Fibroblast of skin of right biceps (primary cell): ENCODE measurements at regions not wholly inside any gene's neighbourhood (a gene's known extent, or its start where the extent isn't known, plus 50 kb on each side); places are given as distances from the start of the nearest gene placed in this dataset.

Experiments used
- DNase-seq: peaks from one replicate; pipeline ENCODE4 v3.0.0-alpha.2; 2013

GRCh38 chr3:5305684-5305989 lies 118.1 kb downstream of the EDEM1 start:
- DNase-seq = no peak

- DNase-seq = peak; percentile 31
Observed at GRCh38 chr3:5309171-5309570, 121.7 kb downstream of the EDEM1 start.

- no peak for DNase-seq
Observed at GRCh38 chr3:5309602-5310001, 122.1 kb downstream of the EDEM1 start.

- no peak for DNase-seq
Observed at GRCh38 chr3:5310509-5310908, 123.0 kb downstream of the EDEM1 start.

- no peak for DNase-seq
Observed at GRCh38 chr3:5312290-5312689, 124.8 kb downstream of the EDEM1 start.

- DNase-seq = no peak
Observed at GRCh38 chr3:5314897-5315296, 127.4 kb downstream of the EDEM1 start.

- peak; percentile 52 for DNase-seq
Observed at GRCh38 chr3:5317557-5317956, 130.1 kb downstream of the EDEM1 start.

GRCh38 chr3:5319454-5319853 lies 131.9 kb downstream of the EDEM1 start:
- no peak for DNase-seq

GRCh38 chr3:5321666-5322340 lies 134.3 kb downstream of the EDEM1 start:
- no peak for DNase-seq

GRCh38 chr3:5324780-5325179 lies 137.3 kb downstream of the EDEM1 start:
- DNase-seq = no peak

GRCh38 chr3:5330152-5330810 lies 142.8 kb downstream of the EDEM1 start:
- DNase-seq = peak; percentile 76

- no peak for DNase-seq
Observed at GRCh38 chr3:5331567-5332269, 144.2 kb downstream of the EDEM1 start.

- DNase-seq = no peak
Observed at GRCh38 chr3:5332270-5332956, 144.9 kb downstream of the EDEM1 start.

- DNase-seq = no peak
Observed at GRCh38 chr3:5339967-5340535, 152.5 kb downstream of the EDEM1 start.

- no peak for DNase-seq
Observed at GRCh38 chr3:5341610-5342009, 154.1 kb downstream of the EDEM1 start.

- no peak for DNase-seq
Observed at GRCh38 chr3:5343459-5343858, 156.0 kb downstream of the EDEM1 start.

- DNase-seq = no peak
Observed at GRCh38 chr3:5344707-5345106, 157.2 kb downstream of the EDEM1 start.

GRCh38 chr3:5347486-5347885 lies 160.0 kb downstream of the EDEM1 start:
- DNase-seq = no peak

- no peak for DNase-seq
Observed at GRCh38 chr3:5348229-5348902, 160.9 kb downstream of the EDEM1 start.

GRCh38 chr3:5349343-5349742 lies 161.8 kb downstream of the EDEM1 start:
- no peak for DNase-seq

GRCh38 chr3:5357089-5357488 lies 169.6 kb downstream of the EDEM1 start:
- no peak for DNase-seq

- no peak for DNase-seq
Observed at GRCh38 chr3:5358911-5359310, 171.4 kb downstream of the EDEM1 start.

GRCh38 chr3:5360453-5360852 lies 172.9 kb downstream of the EDEM1 start:
- DNase-seq = no peak
